Fibroblast of lung (primary cell): ENCODE measurements at regions not wholly inside any gene's neighbourhood (a gene's known extent, or its start where the extent isn't known, plus 50 kb on each side); places are given as distances from the start of the nearest gene placed in this dataset.

ENCODE experiments used
- DNase-seq, 2 donors: peaks; one replicate each; pipeline versions ENCODE4 v3.0.0 to v3.0.0-alpha.2; 2010; ENCODE audit warnings: low read depth in 2 of 2
- H2AFZ ChIP-seq: 2 replicates; pipeline ENCODE4 v1.5.1; 2012; ENCODE audit warnings: low read length, control low read depth, inconsistent platforms
- H3K27ac ChIP-seq: 2 replicates; pipeline ENCODE4 v1.5.1; 2011; ENCODE audit warnings: low read length, control low read depth; ENCODE audit not compliant: insufficient read depth
- H3K27me3 ChIP-seq: 2 replicates; pipeline ENCODE4 v1.5.1; 2011; ENCODE audit warnings: mild to moderate bottlenecking, low read length; ENCODE audit not compliant: control insufficient read depth, insufficient read depth
- H3K36me3 ChIP-seq: 2 replicates; pipeline ENCODE4 v1.5.1; 2011; ENCODE audit warnings: low read length; ENCODE audit not compliant: control insufficient read depth, insufficient read depth
- H3K4me1 ChIP-seq: 2 replicates; pipeline ENCODE4 v1.5.1; 2011; ENCODE audit warnings: low read length; ENCODE audit not compliant: control insufficient read depth, insufficient read depth; ENCODE audit errors: extremely low read depth
- H3K4me2 ChIP-seq: 2 replicates; pipeline ENCODE4 v1.5.1; 2011; ENCODE audit warnings: low read length, control low read depth; ENCODE audit not compliant: insufficient read depth; ENCODE audit errors: extremely low read depth
- H3K4me3 ChIP-seq, 4 experiments: fragments of 200-600 bp in 1 of 4; sonication (generic) in 1 of 4; replicated peaks in 1 of 4; 2 replicates each; pipeline ENCODE4 v1.5.1; 2011 to 2016; ENCODE audit warnings: low read length in 4 of 4, low read depth in 3 of 4, mild to moderate bottlenecking in 3 of 4, control low read depth in 2 of 4, inconsistent platforms in 1 of 4, mixed read lengths in 1 of 4; ENCODE audit not compliant: insufficient read depth in 1 of 4; ENCODE audit errors: control extremely low read depth in 1 of 4
- H3K79me2 ChIP-seq: 2 replicates; pipeline ENCODE4 v1.5.1; 2012; ENCODE audit warnings: mild to moderate bottlenecking, low read length, inconsistent platforms; ENCODE audit not compliant: control insufficient read depth, insufficient read depth
- H3K9ac ChIP-seq: 2 replicates; pipeline ENCODE4 v1.5.1; 2011; ENCODE audit warnings: mild to moderate bottlenecking, low read length, control low read depth; ENCODE audit not compliant: insufficient read depth
- H3K9me3 ChIP-seq: 2 replicates; pipeline ENCODE4 v1.5.1; 2012; ENCODE audit warnings: low read depth, low read length; ENCODE audit not compliant: control insufficient read depth, insufficient read depth
- H4K20me1 ChIP-seq: 2 replicates; pipeline ENCODE4 v1.5.1; 2011; ENCODE audit warnings: low read length; ENCODE audit not compliant: control insufficient read depth, insufficient read depth; ENCODE audit errors: extremely low read depth
- CTCF ChIP-seq, 2 donors: IDR thresholded peaks in 1 of 2; conservative IDR thresholded peaks in 1 of 2; 1 replicate in 1 of 2; 2 replicates in 1 of 2; pipeline ENCODE4 v1.5.1; 2011 to 2012; ENCODE audit warnings: low read length in 2 of 2, control low read depth in 1 of 2, inconsistent platforms in 1 of 2, low read depth in 1 of 2, mild to moderate bottlenecking in 1 of 2
- EZH2 ChIP-seq: IDR thresholded peaks from 2 replicates; pipeline ENCODE4 v1.5.1; 2012; ENCODE audit warnings: low read length, control low read depth, mild to moderate bottlenecking; ENCODE audit errors: missing control alignments

GRCh38 chr2:65532937-65533336 lies 100.5 kb upstream of the SPRED2 start:
- no peak for DNase-seq
- H3K9me3 ChIP-seq: no peaks in the 10 kb centered on the region
- H3K4me1 ChIP-seq: peaks cover 3% of the 10 kb centered on the region
- H3K36me3 ChIP-seq: no peaks in the 10 kb centered on the region
- H3K27ac ChIP-seq: no peak overlapping the region
- H3K4me2 ChIP-seq: no peak overlapping the region
- no peak overlapping the region for H3K9ac ChIP-seq
- H2AFZ ChIP-seq: no peak overlapping the region
- H3K4me3 ChIP-seq: no peak overlapping the region
- no peaks in the 10 kb centered on the region for H3K27me3 ChIP-seq
- no peaks in the 10 kb centered on the region for H3K79me2 ChIP-seq
- no peak for TF ChIP-seq EZH2
- no peak for TF ChIP-seq CTCF (conservative IDR thresholded peaks at IDR 0.05 in 1 of 2, IDR thresholded peaks at IDR 0.05 in 1 of 2; ENCODE audit: low read depth in 1 of 2, low read length in 2 of 2)
- no peaks in the 10 kb centered on the region for H4K20me1 ChIP-seq

- Histone ChIP-seq H3K4me3 (no peak overlapping the region), H3K9me3 (no peaks in the 10 kb centered on the region), H3K4me2 (no peak overlapping the region), H3K36me3 (no peaks in the 10 kb centered on the region), H2AFZ (no peak overlapping the region), H3K79me2 (no peaks in the 10 kb centered on the region), H3K9ac (no peak overlapping the region), H3K27ac (no peak overlapping the region), H3K27me3 (no peaks in the 10 kb centered on the region), H3K4me1 (peaks cover 3% of the 10 kb centered on the region), H4K20me1 (no peaks in the 10 kb centered on the region)
- TF ChIP-seq CTCF (conservative IDR thresholded peaks at IDR 0.05 in 1 of 2, IDR thresholded peaks at IDR 0.05 in 1 of 2; ENCODE audit: low read depth in 1 of 2, low read length in 2 of 2) (no peak), EZH2 (no peak)
- no peak for DNase-seq
These were observed 99.9 kb upstream of the SPRED2 start for GRCh38 chr2:65532326-65532725.

GRCh38 chr2:65530547-65531320 lies 98.3 kb upstream of the SPRED2 start:
- TF ChIP-seq CTCF (conservative IDR thresholded peaks at IDR 0.05 in 1 of 2, IDR thresholded peaks at IDR 0.05 in 1 of 2; ENCODE audit: low read depth in 1 of 2, low read length in 2 of 2) (no peak), EZH2 (no peak)
- no peak overlapping the region for H2AFZ ChIP-seq
- DNase-seq: peak; percentile 54 to 65

More at GRCh38 chr2:65530547-65531320, 98.3 kb upstream of the SPRED2 start:
- no peaks in the 10 kb centered on the region for H3K27me3 ChIP-seq
- H3K9me3 ChIP-seq: no peaks in the 10 kb centered on the region
- H3K9ac ChIP-seq: no peak overlapping the region
- H3K79me2 ChIP-seq: no peaks in the 10 kb centered on the region
- H4K20me1 ChIP-seq: no peaks in the 10 kb centered on the region
- H3K36me3 ChIP-seq: no peaks in the 10 kb centered on the region
- no peak overlapping the region for H3K27ac ChIP-seq
- peaks cover 3% of the 10 kb centered on the region for H3K4me1 ChIP-seq
- no peak overlapping the region for H3K4me3 ChIP-seq
- H3K4me2 ChIP-seq: no peak overlapping the region
